ENCODE measurements at regions not wholly inside any gene's neighbourhood (a gene's known extent, or its start where the extent isn't known, plus 50 kb on each side); places are given as distances from the start of the nearest gene placed in this dataset.

- TF ChIP-seq ATF3 (IDR thresholded peaks at IDR 0.05; ENCODE audit: borderline replicate concordance, extremely low read depth, low read depth, low read length) (no peak), HDAC2 (IDR thresholded peaks at IDR 0.05) (no peak)
Observed at GRCh38 chr6:14876778-14877613, 368.9 kb upstream of the JARID2 start (continued).

GRCh38 chr6:14877758-14878157, 368.1 kb upstream of the JARID2 start:
- DNase-seq (ENCODE audit: low read depth, low spot score) (no peak), ATAC-seq (no peak), FAIRE-seq (no peak)
- CTCF ChIA-PET, result no interaction called here
- POLR2A ChIA-PET, result interaction anchor here (0.7 to 1.4 kb wide), 2 partner anchors 44 to 149 kb away, joined by 4 read pairs; no protein-coding TSS in a partner anchor
- H3K36me3 ChIP-seq (ENCODE audit: control insufficient read depth in 2 of 2, insufficient read depth in 2 of 2, low read length in 1 of 2), result no peaks in the 10 kb centered on the region
- no peak for TF ChIP-seq ATF7 (IDR thresholded peaks at IDR 0.05; ENCODE audit: low read depth)
- TF ChIP-seq ESRRA (IDR thresholded peaks at IDR 0.05; ENCODE audit: low read length), result no peak
- TF ChIP-seq ZBTB40 (IDR thresholded peaks at IDR 0.05; ENCODE audit: borderline replicate concordance), result no peak
- no peak for TF ChIP-seq KAT2A (conservative IDR thresholded peaks at IDR 0.05; ENCODE audit: control insufficient read depth, low read depth, low read length)
- TF ChIP-seq SUPT20H (IDR thresholded peaks at IDR 0.05; ENCODE audit: borderline replicate concordance, control insufficient read depth, low read depth, low read length), result no peak
- TF ChIP-seq GATAD2B (conservative IDR thresholded peaks at IDR 0.05; ENCODE audit: low read depth), result no peak
- peak overlapping the region; percentile 89 for H3K27ac ChIP-seq (ENCODE audit: control insufficient read depth, insufficient read depth)
- no peak overlapping the region for H3K4me3 ChIP-seq
- SMC1A ChIA-PET (ENCODE audit: uncharacterized antibody, unreplicated experiment), result interaction anchor here (1.0 to 1.8 kb wide), 5 partner anchors 12 to 145 kb away, joined by 3 to 5 read pairs (median 4); no protein-coding TSS in a partner anchor
- RAD21 ChIA-PET (ENCODE audit: unreplicated experiment), result interaction anchor here (1.4 to 1.5 kb wide), 2 partner anchors 142 to 145 kb away, joined by 4 to 11 read pairs; no protein-coding TSS in a partner anchor
- H3K9me3 ChIP-seq (replicated peaks; ENCODE audit: control insufficient read depth, insufficient read depth, low read length), result no peaks in the 10 kb centered on the region; the same call in 2 of the 3 replicates
- WGBS (ENCODE audit: insufficient coverage, insufficient replicate concordance, low lambda C conversion rate, missing lambda C conversion rate), result 96% methylated on average over 3 of the region's 3 CpGs
- in situ Hi-C loops (cut with MboI) (loop anchor here (5.0 kb wide), 1 partner anchor 145 kb away; no protein-coding TSS in a partner anchor), intact Hi-C loops (cut with micrococcal nuclease; ENCODE audit: unreplicated experiment) (loop anchor here (1.0 to 5.0 kb wide), 7 partner anchors 34 to 770 kb away; no protein-coding TSS in a partner anchor)
- H3K9ac ChIP-seq (ENCODE audit: control insufficient read depth, insufficient read depth, low read length), result no peak overlapping the region
- TSS peak; percentile 93 for BruUV-seq (replicated peaks)
- H3K4me2 ChIP-seq (ENCODE audit: control insufficient read depth, insufficient read depth), result peak overlapping the region; percentile 20; the same call in 1 of the 2 replicates
- H3K79me2 ChIP-seq (ENCODE audit: control insufficient read depth, insufficient read depth, low read length), result no peaks in the 10 kb centered on the region
- H4K20me1 ChIP-seq (ENCODE audit: control insufficient read depth, insufficient read depth), result no peaks in the 10 kb centered on the region
- no peak overlapping the region for H2AFZ ChIP-seq (ENCODE audit: control insufficient read depth, low read depth, low read length)
- no peaks in the 10 kb centered on the region for H3K27me3 ChIP-seq (replicated peaks in 1 of 2; ENCODE audit: control insufficient read depth in 2 of 2, insufficient read depth in 2 of 2, low read length in 1 of 2)
- peaks cover 48% of the 10 kb centered on the region for H3K4me1 ChIP-seq (ENCODE audit: control insufficient read depth, insufficient read depth, low read length)

Data from GM12878 (cell line).